Activated CD8-positive, alpha-beta memory T cell treated with anti-CD3 and anti-CD28 coated beads for 36 hours (primary cell): ENCODE measurements at regions not wholly inside any gene's neighbourhood (a gene's known extent, or its start where the extent isn't known, plus 50 kb on each side); places are given as distances from the start of the nearest gene placed in this dataset.

Experiments
- CTCF ChIA-PET: fragments of 350-600 bp; sonication (Branson Sonifier 250); formaldehyde crosslinking; loops from one replicate; lab custom pipeline; 2021; ENCODE audit warnings: antibody characterized with exemption; lab: Charles Lee
- POLR2A ChIA-PET: fragments of 350-600 bp; sonication (Branson Sonifier 250); formaldehyde crosslinking; loops from one replicate; lab custom pipeline; 2021; ENCODE audit warnings: antibody characterized with exemption; lab: Charles Lee

DNA sequence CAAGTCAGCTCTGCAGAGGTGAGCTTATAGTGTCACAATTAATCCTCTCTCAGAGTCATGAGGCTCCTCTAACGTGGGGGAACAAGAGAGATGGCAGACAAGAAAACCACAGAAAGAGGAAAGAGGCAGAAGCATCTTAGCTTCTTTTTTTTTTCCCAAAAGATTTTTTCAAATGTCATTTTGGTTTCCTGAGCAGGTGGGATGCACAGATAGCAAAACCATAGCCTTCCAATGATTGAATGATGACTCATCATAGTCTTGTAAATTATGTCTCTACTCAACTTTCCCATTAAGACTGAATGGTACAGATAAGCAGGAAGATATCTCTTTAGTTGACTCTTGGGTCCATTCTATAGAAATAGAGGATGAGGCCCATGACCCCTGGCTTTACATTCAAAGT is 162.8 kb upstream of the ZFHX3 start:
- ChIA-PET POLR2A (no interaction called here), CTCF (no interaction called here)

GRCh38 chr16:73210084-73210483 is 162.2 kb upstream of the ZFHX3 start:
- ChIA-PET CTCF (no interaction called here), POLR2A (no interaction called here)

GRCh38 chr16:73209190-73209589 is 161.3 kb upstream of the ZFHX3 start:
- ChIA-PET CTCF (no interaction called here), POLR2A (no interaction called here)

DNA sequence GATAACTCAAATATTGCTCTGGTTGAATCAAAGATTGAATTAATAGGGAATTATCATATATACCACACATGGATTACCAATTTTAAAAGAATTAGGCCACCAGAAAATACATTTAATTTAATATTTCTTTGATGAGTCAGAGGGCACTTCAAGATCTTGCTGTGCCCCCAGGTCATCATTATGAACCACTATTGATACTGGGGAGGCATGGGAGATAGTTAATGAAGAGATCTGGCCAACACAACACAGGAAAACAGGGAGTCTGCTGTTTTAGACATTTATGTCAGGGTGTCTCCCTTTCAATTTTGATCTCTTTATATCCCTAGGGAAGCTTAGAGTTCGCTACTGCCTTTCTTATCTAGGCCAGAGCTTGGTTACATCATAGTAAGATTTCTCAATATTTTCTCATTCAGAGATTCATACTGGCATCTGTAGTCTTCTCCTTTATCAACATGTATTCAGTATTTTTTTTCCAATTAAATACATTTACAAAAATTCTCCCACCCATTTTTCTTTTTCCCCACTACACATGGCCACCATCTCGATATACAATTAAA is 158.3 kb upstream of the ZFHX3 start:
- CTCF ChIA-PET = no interaction called here
- POLR2A ChIA-PET = no interaction called here

DNA sequence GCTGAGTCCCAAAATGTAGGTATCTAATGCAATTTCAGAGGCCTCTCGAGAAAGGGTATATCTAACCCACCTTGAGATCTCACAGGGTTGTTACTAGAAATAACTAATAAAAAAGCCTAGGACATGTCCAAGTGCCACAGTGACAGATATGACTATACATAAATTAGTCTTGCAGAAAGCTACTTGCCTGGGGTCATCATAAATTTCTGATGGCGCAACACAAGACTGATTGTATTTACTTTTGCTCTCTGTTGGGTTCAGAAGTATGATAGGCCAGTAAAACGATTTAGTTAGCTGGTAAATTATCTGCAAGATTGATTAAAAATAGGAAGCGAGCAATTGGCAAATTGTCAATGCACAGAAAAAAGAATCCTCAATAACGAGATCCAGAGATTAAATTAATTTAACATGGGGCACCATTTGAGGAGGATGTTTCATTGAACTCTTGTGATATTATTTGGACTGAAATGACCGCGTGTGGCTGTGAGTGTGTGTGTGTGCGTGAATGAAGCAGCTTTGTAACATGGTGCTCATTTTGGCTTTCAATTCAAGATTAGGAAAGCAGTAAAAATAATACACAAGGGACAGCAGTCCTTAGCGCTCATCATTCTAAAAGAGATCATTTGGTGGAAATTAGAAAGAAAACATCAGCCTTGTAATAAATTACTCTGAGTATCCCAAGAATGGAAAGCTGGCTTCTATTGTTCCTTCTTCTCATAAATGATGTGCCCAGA is 157.4 kb upstream of the ZFHX3 start:
- ChIA-PET CTCF (no interaction called here), POLR2A (no interaction called here)

- CTCF ChIA-PET = no interaction called here
- POLR2A ChIA-PET = no interaction called here
These were observed 156.6 kb upstream of the ZFHX3 start for GRCh38 chr16:73204359-73205152.

- CTCF ChIA-PET = no interaction called here
- POLR2A ChIA-PET = no interaction called here
These were observed 154.3 kb upstream of the ZFHX3 start for GRCh38 chr16:73202161-73202729.

GRCh38 chr16:73199214-73199613 is 151.3 kb upstream of the ZFHX3 start:
- CTCF ChIA-PET = no interaction called here

GRCh38 chr16:73198481-73198880 is 150.6 kb upstream of the ZFHX3 start:
- ChIA-PET POLR2A (no interaction called here), CTCF (no interaction called here)

More at GRCh38 chr16:73199214-73199613, 151.3 kb upstream of the ZFHX3 start:
- POLR2A ChIA-PET = no interaction called here

- POLR2A ChIA-PET = no interaction called here
- CTCF ChIA-PET = no interaction called here
These were observed 149.7 kb upstream of the ZFHX3 start for GRCh38 chr16:73197598-73197997.

GRCh38 chr16:73196670-73197069 is 148.7 kb upstream of the ZFHX3 start:
- POLR2A ChIA-PET = no interaction called here
- CTCF ChIA-PET = no interaction called here

GRCh38 chr16:73193464-73193863 is 145.5 kb upstream of the ZFHX3 start:
- ChIA-PET POLR2A (no interaction called here), CTCF (no interaction called here)

GRCh38 chr16:73192232-73192894 is 144.4 kb upstream of the ZFHX3 start:
- POLR2A ChIA-PET = no interaction called here
- CTCF ChIA-PET = no interaction called here

DNA sequence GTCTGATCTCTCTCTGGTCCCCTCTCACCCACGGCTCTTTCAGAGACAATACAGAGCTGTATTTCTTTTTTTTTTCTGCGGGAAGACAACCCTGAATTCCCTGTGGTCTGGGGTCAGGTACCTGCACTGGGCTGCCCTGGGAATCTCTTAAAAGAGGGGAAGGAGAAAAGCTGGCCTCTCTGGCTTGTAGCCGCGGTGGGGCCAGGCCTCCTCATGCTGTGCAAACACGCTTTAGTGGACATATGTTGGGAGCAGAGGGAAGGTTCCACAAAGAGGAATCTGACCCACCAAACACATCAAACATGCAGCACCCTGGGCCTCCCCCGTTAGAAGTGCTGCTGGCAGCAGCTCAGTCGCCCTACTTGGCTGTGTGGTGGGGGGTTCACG is 143.7 kb upstream of the ZFHX3 start:
- CTCF ChIA-PET = no interaction called here
- POLR2A ChIA-PET = no interaction called here

GRCh38 chr16:73190688-73191659 is 143.0 kb upstream of the ZFHX3 start:
- ChIA-PET CTCF (no interaction called here), POLR2A (no interaction called here)

- ChIA-PET CTCF (no interaction called here), POLR2A (no interaction called here)
These were observed 142.3 kb upstream of the ZFHX3 start for GRCh38 chr16:73190256-73190655.

DNA sequence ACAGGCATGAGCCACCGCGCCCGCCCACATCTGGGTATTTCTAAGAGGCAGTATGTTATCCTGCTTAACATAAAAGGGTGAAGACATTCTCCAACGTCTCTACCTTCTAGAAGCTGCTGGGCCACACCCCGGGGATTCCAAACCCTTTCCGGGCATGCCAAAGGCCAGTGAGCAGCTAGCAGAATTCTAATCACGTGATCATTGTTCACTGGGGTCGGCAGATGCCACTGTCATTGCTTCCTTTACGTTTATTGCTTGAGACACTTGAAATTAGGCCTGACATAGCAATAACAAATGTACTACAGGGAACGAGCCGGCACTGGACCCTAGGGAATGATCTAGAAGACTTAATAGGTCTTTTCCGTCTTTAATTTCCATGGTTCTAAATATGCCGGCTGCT is 141.2 kb upstream of the ZFHX3 start:
- POLR2A ChIA-PET = no interaction called here
- CTCF ChIA-PET = no interaction called here

- ChIA-PET CTCF (no interaction called here), POLR2A (no interaction called here)
These were observed 139.0 kb upstream of the ZFHX3 start for GRCh38 chr16:73186752-73187601.
